Smooth muscle cell (in vitro differentiated cells): ENCODE measurements at regions not wholly inside any gene's neighbourhood (a gene's known extent, or its start where the extent isn't known, plus 50 kb on each side); places are given as distances from the start of the nearest gene placed in this dataset.
A peak's percentile ranks its signal among the peaks of the same experiment; 100 is the strongest.

Experiments used
- DNase-seq: peaks from one replicate; lab custom pipeline; 2025; ENCODE audit not compliant: unreplicated experiment; lab: John Stamatoyannopoulos, UW
- H2AFZ ChIP-seq: fragments of 200-600 bp; sonication (generic); 2 replicates; pipeline ENCODE4 v1.6.0; 2016; ENCODE audit warnings: antibody characterized with exemption, low read depth, mild to moderate bottlenecking
- H3F3A ChIP-seq: fragments of 200-600 bp; sonication (generic); 2 replicates; pipeline ENCODE4 v1.6.0; 2017; ENCODE audit warnings: antibody characterized with exemption, low read depth
- H3K27ac ChIP-seq: fragments of 200-600 bp; sonication (generic); 2 replicates; pipeline ENCODE4 v1.5.1; 2016; ENCODE audit warnings: low read depth, mild to moderate bottlenecking
- H3K27me3 ChIP-seq: fragments of 200-600 bp; sonication (generic); 2 replicates; pipeline ENCODE4 v1.6.1; 2016; ENCODE audit warnings: low read depth, mild to moderate bottlenecking
- H3K36me3 ChIP-seq: fragments of 200-600 bp; sonication (generic); 2 replicates; pipeline ENCODE4 v1.5.1; 2016; ENCODE audit warnings: low read depth
- H3K4me1 ChIP-seq: fragments of 200-600 bp; sonication (generic); 2 replicates; pipeline ENCODE4 v1.5.1; 2016; ENCODE audit warnings: low read depth
- H3K4me2 ChIP-seq: fragments of 200-600 bp; sonication (generic); 2 replicates; pipeline ENCODE4 v1.6.0; 2016; ENCODE audit warnings: mild to moderate bottlenecking
- H3K4me3 ChIP-seq: fragments of 200-600 bp; sonication (generic); 2 replicates; pipeline ENCODE4 v1.5.1; 2016; ENCODE audit warnings: mild to moderate bottlenecking
- H3K79me2 ChIP-seq: fragments of 200-600 bp; sonication (generic); 2 replicates; pipeline ENCODE4 v1.6.0; 2016; ENCODE audit warnings: low read depth, mild to moderate bottlenecking
- H3K9ac ChIP-seq: fragments of 200-600 bp; sonication (generic); 2 replicates; pipeline ENCODE4 v1.6.0; 2016; ENCODE audit warnings: low read depth
- H3K9me3 ChIP-seq: fragments of 200-600 bp; sonication (generic); replicated peaks from 2 replicates; pipeline ENCODE4 v1.5.1; 2016; ENCODE audit warnings: low read depth
- H4K20me1 ChIP-seq: fragments of 200-600 bp; sonication (generic); 2 replicates; pipeline ENCODE4 v1.6.0; 2016; ENCODE audit warnings: low read depth
- CTCF ChIP-seq: fragments of 200-600 bp; sonication (generic); IDR thresholded peaks from 2 replicates; pipeline ENCODE4 v1.5.1; 2017; ENCODE audit warnings: borderline replicate concordance, mild to moderate bottlenecking, antibody characterized with exemption; ENCODE audit not compliant: insufficient read depth, poor library complexity, severe bottlenecking
- WGBS: methylation state at CpG from one replicate; pipeline ENCODE4 v1.1.7; 2016; ENCODE audit warnings: low lambda C conversion rate; 5-methylcytosine and 5-hydroxymethylcytosine counted together

DNA sequence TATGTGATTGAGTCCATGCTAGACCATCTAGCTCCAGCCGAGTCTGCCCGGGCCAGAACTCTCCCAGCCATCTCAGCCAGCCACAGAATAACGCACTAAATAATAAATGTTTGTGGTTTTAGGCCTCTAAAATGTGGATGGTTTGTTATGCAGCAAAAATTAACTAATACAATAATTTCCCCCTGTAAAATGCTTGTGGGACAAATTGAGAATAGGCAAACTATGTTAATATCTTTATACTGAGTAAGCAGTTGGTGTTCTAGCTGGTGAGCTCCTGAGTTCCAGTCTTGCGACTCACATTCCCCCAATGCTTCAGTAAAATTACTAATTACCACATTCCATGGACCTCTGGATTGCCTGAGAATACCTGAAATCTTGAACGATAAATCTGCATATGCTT, 316.8 kb upstream of the NFE2L3 start:
- Histone ChIP-seq H3K4me2 (no peak overlapping the region), H3K9ac (no peak overlapping the region), H3K79me2 (no peaks in the 10 kb centered on the region), H3K27ac (no peak overlapping the region), H3K36me3 (no peaks in the 10 kb centered on the region), H4K20me1 (no peaks in the 10 kb centered on the region), H3K4me1 (peaks cover 24% of the 10 kb centered on the region), H2AFZ (no peak overlapping the region), H3F3A (peaks cover 8% of the 10 kb centered on the region), H3K4me3 (no peak overlapping the region), H3K27me3 (no peaks in the 10 kb centered on the region), H3K9me3 (no peaks in the 10 kb centered on the region)
- no peak for DNase-seq
- 67% methylated on average over 5 of the region's 5 CpGs for WGBS
- no peak for TF ChIP-seq CTCF

- Histone ChIP-seq H3K9ac (no peak overlapping the region), H3K4me1 (no peaks in the 10 kb centered on the region), H3K9me3 (no peaks in the 10 kb centered on the region), H3K4me2 (no peak overlapping the region), H2AFZ (no peak overlapping the region), H3K27ac (no peak overlapping the region), H3K79me2 (no peaks in the 10 kb centered on the region), H3K4me3 (no peak overlapping the region), H4K20me1 (no peaks in the 10 kb centered on the region), H3F3A (no peaks in the 10 kb centered on the region), H3K27me3 (no peaks in the 10 kb centered on the region), H3K36me3 (no peaks in the 10 kb centered on the region)
- peak; percentile 25 for TF ChIP-seq CTCF
- no peak for DNase-seq
- WGBS = 81% methylated on average over 2 of the region's 2 CpGs
These were observed 312.8 kb upstream of the NFE2L3 start for GRCh38 chr7:25839084-25839769.

GRCh38 chr7:25840209-25840792, 311.7 kb upstream of the NFE2L3 start:
- WGBS = 94% methylated on average over 5 of the region's 5 CpGs
- no peak overlapping the region for H2AFZ ChIP-seq
- no peak for TF ChIP-seq CTCF
- H3K4me2 ChIP-seq = no peak overlapping the region
- H3K4me3 ChIP-seq = no peak overlapping the region
- no peaks in the 10 kb centered on the region for H3K4me1 ChIP-seq
- no peak overlapping the region for H3K27ac ChIP-seq
- no peak for DNase-seq
- H3K9me3 ChIP-seq = no peaks in the 10 kb centered on the region
- H3K36me3 ChIP-seq = no peaks in the 10 kb centered on the region
- no peak overlapping the region for H3K9ac ChIP-seq
- H3F3A ChIP-seq = no peaks in the 10 kb centered on the region
- H4K20me1 ChIP-seq = no peaks in the 10 kb centered on the region
- no peaks in the 10 kb centered on the region for H3K27me3 ChIP-seq
- no peaks in the 10 kb centered on the region for H3K79me2 ChIP-seq

- no peaks in the 10 kb centered on the region for H4K20me1 ChIP-seq
- no peaks in the 10 kb centered on the region for H3K27me3 ChIP-seq
- no peaks in the 10 kb centered on the region for H3F3A ChIP-seq
- H3K9ac ChIP-seq = no peak overlapping the region
- H3K4me2 ChIP-seq = no peak overlapping the region
- TF ChIP-seq CTCF = no peak
- H3K79me2 ChIP-seq = no peaks in the 10 kb centered on the region
- H3K4me1 ChIP-seq = no peaks in the 10 kb centered on the region
- H3K27ac ChIP-seq = no peak overlapping the region
- WGBS = 91% methylated on average over 3 of the region's 3 CpGs
- no peak overlapping the region for H3K4me3 ChIP-seq
- no peaks in the 10 kb centered on the region for H3K36me3 ChIP-seq
- H3K9me3 ChIP-seq = no peaks in the 10 kb centered on the region
- no peak for DNase-seq
- H2AFZ ChIP-seq = no peak overlapping the region
These were observed 310.4 kb upstream of the NFE2L3 start for GRCh38 chr7:25841575-25841974.
